Epithelial cell of esophagus (primary cell): ENCODE measurements at regions not wholly inside any gene's neighbourhood (a gene's known extent, or its start where the extent isn't known, plus 50 kb on each side); places are given as distances from the start of the nearest gene placed in this dataset.

Experiments used
- DNase-seq: peaks from one replicate; pipeline ENCODE4 v3.0.0; 2010; ENCODE audit warnings: low read depth
- H3K4me3 ChIP-seq: 2 replicates; pipeline ENCODE4 v1.5.1; 2011; ENCODE audit warnings: mild to moderate bottlenecking, low read length, control low read depth
- TF ChIP-seq, protein P1 (sequence below): IDR thresholded peaks from 2 replicates; pipeline ENCODE4 v1.5.1; 2011; ENCODE audit warnings: low read depth, mild to moderate bottlenecking, low read length, control low read depth, inconsistent platforms; ENCODE audit not compliant: insufficient read depth; ENCODE audit errors: missing control alignments

DNA sequence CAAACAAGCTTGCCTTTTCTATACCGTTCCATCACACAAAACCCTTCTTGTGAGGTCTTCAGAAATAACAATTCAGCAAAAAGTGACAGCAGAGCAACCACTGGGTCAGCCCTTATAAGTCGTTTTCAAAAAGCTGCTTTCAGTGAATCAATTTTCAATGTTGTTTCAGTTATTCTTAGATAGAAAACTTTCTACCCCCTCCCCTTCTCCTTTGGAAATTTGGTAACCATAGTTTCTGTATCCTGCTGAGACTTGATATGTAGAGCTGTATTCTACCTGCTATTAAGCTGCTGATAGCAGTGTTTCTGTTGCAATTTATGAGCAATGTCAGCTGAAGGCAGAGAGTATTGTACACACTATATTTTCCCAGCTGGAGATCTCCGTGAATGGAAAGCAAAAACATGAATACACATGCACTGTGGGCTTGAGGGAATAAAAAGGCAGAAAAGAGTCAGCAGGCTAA is 75.7 kb downstream of the ZNF608 start:
- TF ChIP-seq, protein P1, sequence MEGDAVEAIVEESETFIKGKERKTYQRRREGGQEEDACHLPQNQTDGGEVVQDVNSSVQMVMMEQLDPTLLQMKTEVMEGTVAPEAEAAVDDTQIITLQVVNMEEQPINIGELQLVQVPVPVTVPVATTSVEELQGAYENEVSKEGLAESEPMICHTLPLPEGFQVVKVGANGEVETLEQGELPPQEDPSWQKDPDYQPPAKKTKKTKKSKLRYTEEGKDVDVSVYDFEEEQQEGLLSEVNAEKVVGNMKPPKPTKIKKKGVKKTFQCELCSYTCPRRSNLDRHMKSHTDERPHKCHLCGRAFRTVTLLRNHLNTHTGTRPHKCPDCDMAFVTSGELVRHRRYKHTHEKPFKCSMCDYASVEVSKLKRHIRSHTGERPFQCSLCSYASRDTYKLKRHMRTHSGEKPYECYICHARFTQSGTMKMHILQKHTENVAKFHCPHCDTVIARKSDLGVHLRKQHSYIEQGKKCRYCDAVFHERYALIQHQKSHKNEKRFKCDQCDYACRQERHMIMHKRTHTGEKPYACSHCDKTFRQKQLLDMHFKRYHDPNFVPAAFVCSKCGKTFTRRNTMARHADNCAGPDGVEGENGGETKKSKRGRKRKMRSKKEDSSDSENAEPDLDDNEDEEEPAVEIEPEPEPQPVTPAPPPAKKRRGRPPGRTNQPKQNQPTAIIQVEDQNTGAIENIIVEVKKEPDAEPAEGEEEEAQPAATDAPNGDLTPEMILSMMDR, result no peak
- no peak overlapping the region for H3K4me3 ChIP-seq
- peak; percentile 40 for DNase-seq

DNA sequence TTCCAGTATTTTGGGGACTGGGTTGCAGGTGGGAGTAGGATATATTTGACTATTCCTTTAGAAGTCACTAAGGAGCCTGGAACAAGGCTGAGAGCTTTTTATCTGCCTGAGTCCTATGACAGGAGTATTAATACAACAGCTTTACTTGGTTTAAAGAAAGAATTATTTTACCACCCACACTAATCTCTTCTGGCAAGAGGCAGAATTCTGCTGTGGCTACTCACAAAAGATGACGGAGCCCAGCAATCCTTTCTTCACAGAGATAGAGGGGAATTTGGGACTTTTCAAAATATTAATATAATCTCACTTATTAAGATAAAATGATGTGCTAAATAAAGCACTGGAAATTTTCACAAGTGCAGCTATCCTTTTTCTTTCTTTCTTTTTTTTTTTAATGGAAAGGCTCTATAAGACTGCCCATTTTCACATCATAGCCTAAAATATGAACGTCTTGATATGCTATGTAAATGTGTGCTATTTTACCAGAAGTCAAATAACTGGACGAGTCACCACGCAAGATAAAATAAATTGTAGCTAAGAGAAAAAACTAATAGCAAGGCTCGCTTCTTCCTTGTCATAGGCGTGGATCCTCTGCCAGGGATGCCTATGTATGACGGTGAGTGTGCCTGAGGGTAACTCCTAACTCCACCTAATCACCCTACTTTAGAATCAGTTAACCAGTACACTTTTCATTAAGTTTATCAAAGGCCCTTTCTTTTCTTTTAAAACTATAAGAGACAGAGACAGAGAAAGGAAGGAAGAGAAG is 76.3 kb downstream of the ZNF608 start:
- no peak overlapping the region for H3K4me3 ChIP-seq
- DNase-seq, result peak; percentile 81
- TF ChIP-seq, protein P1, result no peak

DNA sequence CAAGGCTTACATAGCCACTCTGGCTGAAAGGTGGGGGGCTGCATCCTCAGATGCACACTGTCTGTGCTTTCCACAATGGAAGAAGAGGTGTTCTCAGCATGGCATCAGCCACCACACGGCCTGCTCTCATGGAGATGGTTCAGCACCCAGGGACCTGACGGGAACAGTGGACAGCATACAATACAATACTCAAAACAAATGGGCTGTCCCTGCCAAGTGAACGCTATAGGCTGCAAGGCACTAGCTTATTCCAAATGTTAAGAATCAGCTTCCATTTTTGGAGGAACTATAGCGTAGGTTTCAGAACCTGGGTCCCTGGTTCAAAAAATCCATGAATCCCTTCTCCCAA is 77.2 kb downstream of the ZNF608 start:
- TF ChIP-seq, protein P1, result no peak
- H3K4me3 ChIP-seq, result no peak overlapping the region
- no peak for DNase-seq

DNA sequence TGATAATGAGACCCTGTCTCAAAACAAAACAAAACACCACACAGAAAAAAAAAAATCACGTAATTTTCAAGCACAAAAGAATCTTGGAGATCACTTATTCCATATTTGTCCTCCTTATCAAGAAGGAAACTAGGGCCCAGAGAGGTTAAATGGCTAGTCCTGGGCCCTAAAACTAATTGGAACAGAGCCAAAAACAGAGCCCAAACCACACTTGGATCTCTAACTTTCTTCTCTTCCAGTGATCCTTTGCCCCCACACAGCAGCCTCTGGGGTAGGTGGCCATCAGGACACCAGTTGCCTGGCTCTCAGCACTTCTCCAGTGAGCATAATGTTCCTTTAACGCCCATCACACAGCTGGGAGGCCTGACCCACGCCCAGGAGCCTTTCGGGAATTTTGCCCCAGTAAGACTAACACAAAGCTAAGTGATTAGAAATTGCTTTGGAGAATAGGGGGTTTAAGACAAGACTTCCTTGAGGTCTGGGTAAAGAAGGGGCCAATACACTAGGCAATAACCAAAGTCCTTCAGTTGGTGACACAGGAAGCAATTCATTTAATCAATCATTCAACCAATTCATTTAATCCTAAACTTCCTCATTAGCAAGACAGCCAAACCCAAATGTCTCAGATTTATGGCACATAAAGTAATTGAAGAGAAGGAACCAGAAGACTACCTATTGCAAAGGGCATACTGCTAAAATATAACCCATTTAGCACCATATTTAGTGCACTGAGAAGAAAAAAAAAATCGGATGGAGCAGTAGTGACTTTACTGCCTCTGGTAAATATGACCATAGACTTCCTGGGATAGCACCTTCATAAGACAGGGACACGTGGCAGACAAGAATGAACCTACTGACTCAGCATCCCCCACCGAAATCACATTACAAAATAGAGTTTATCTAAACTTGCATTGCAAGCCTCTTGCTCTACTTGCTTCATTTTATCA is 77.8 kb downstream of the ZNF608 start:
- TF ChIP-seq, protein P1, result no peak
- no peak overlapping the region for H3K4me3 ChIP-seq
- DNase-seq, result no peak

DNA sequence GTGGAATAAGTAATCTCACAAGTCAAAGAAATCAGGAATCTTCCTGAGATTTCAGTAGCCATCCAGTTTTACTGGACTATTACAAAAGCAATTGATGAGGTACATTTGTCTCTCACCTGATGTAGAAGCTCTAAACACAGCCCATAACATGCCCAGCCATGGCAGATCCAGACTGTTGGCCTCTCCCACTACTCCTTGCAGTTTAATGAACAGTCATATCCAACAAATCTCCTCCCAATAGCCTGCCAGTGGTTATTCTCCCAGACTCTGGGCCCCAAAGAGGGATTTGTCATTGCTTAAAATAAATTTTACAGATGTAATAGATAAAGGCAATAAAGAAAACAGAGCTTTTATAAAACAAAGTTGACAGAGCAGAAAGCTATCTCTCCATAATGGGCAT is 80.8 kb downstream of the ZNF608 start:
- no peak for DNase-seq
- no peak overlapping the region for H3K4me3 ChIP-seq
- TF ChIP-seq, protein P1, result no peak

DNA sequence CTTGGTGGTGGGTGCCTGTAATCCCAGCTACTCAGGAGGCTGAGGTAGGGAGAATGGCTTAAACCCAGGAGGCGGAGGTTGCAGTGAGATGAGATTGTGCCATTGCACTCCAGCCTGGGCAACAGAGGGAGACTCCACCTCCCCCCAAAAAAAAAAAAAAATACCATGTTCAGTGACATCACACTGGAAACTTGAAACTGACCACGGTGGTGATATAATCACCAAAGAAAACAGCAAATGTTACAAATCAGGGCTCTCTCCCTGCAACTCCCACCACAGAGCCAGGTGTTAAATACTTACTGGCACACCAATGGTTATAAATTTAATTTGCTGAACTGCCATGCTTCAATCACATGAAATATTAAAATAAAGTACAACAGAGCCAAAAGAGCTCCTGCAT is 81.4 kb downstream of the ZNF608 start:
- no peak overlapping the region for H3K4me3 ChIP-seq
- no peak for DNase-seq
- TF ChIP-seq, protein P1, result no peak
